NCI-H510A (cell line): ENCODE measurements at regions not wholly inside any gene's neighbourhood (a gene's known extent, or its start where the extent isn't known, plus 50 kb on each side); places are given as distances from the start of the nearest gene placed in this dataset.
A peak's percentile ranks its signal among the peaks of the same experiment; 100 is the strongest.
"Not testable (repeated sequence)": the region's sequence is repeated elsewhere in the genome, so short reads cannot be mapped to it uniquely, and the experiment has no call there.

Experiments
- DNase-seq: peaks from one replicate; lab custom pipeline; 2025; lab: John Stamatoyannopoulos, UW

- DNase-seq, result no peak
These were observed 360.6 kb upstream of the HNRNPA3 start for GRCh38 chr2:176851889-176852483.

- no peak for DNase-seq
These were observed 359.9 kb upstream of the HNRNPA3 start for GRCh38 chr2:176852667-176853066.

- no peak for DNase-seq
These were observed 358.5 kb upstream of the HNRNPA3 start for GRCh38 chr2:176854062-176854461.

GRCh38 chr2:176854878-176855277 is 357.7 kb upstream of the HNRNPA3 start:
- DNase-seq, result no peak

- no peak for DNase-seq
These were observed 355.9 kb upstream of the HNRNPA3 start for GRCh38 chr2:176856683-176857082.

GRCh38 chr2:176865336-176865735 is 347.3 kb upstream of the HNRNPA3 start:
- no peak for DNase-seq

- DNase-seq, result no peak
These were observed 340.2 kb upstream of the HNRNPA3 start for GRCh38 chr2:176872406-176872805.

- no peak for DNase-seq
These were observed 339.2 kb upstream of the HNRNPA3 start for GRCh38 chr2:176873403-176873802.

GRCh38 chr2:176876493-176877103 is 336.0 kb upstream of the HNRNPA3 start:
- DNase-seq, result no peak

- DNase-seq, result no peak
These were observed 333.1 kb upstream of the HNRNPA3 start for GRCh38 chr2:176879426-176879995.

- not testable (repeated sequence) for DNase-seq
These were observed 330.5 kb upstream of the HNRNPA3 start for GRCh38 chr2:176882045-176882444.

- DNase-seq, result no peak
These were observed 327.5 kb upstream of the HNRNPA3 start for GRCh38 chr2:176885001-176885643.

- no peak for DNase-seq
These were observed 326.9 kb upstream of the HNRNPA3 start for GRCh38 chr2:176885661-176886060.

GRCh38 chr2:176891105-176891504 is 321.5 kb upstream of the HNRNPA3 start:
- DNase-seq, result no peak

GRCh38 chr2:176891857-176892256 is 320.7 kb upstream of the HNRNPA3 start:
- DNase-seq, result no peak

GRCh38 chr2:176892676-176893226 is 319.8 kb upstream of the HNRNPA3 start:
- peak; percentile 39 for DNase-seq

GRCh38 chr2:176895158-176895557 is 317.4 kb upstream of the HNRNPA3 start:
- DNase-seq, result no peak

- no peak for DNase-seq
These were observed 310.1 kb upstream of the HNRNPA3 start for GRCh38 chr2:176902454-176902853.

- not testable (repeated sequence) for DNase-seq
These were observed 308.5 kb upstream of the HNRNPA3 start for GRCh38 chr2:176904053-176904452.

GRCh38 chr2:176907341-176907740 is 305.3 kb upstream of the HNRNPA3 start:
- no peak for DNase-seq

- no peak for DNase-seq
These were observed 301.8 kb upstream of the HNRNPA3 start for GRCh38 chr2:176910828-176911227.

GRCh38 chr2:176913955-176914354 is 298.6 kb upstream of the HNRNPA3 start:
- no peak for DNase-seq

GRCh38 chr2:176914371-176914770 is 298.2 kb upstream of the HNRNPA3 start:
- no peak for DNase-seq
